Stomach (tissue), 4 donors: ENCODE measurements at regions not wholly inside any gene's neighbourhood (a gene's known extent, or its start where the extent isn't known, plus 50 kb on each side); places are given as distances from the start of the nearest gene placed in this dataset.

Experiments
- POLR2A ChIP-seq, 4 donors: fragments of 450-650 bp; IDR thresholded peaks; one replicate each; pipeline ENCODE4 v1.6.1; 2016; ENCODE audit warnings: antibody characterized with exemption in 4 of 4, control low read depth in 2 of 4, mild to moderate bottlenecking in 1 of 4, moderate library complexity in 1 of 4
- TF ChIP-seq, protein P1 (sequence below), 7 experiments: fragments of 450-650 bp in 4 of 7; fragments of 200-600 bp in 3 of 7; sonication (generic) in 3 of 7; IDR thresholded peaks; one replicate each; pipeline ENCODE4 v1.5.1; 2016 to 2019; ENCODE audit warnings: antibody characterized with exemption in 7 of 7, control low read depth in 2 of 7, mild to moderate bottlenecking in 1 of 7

DNA sequence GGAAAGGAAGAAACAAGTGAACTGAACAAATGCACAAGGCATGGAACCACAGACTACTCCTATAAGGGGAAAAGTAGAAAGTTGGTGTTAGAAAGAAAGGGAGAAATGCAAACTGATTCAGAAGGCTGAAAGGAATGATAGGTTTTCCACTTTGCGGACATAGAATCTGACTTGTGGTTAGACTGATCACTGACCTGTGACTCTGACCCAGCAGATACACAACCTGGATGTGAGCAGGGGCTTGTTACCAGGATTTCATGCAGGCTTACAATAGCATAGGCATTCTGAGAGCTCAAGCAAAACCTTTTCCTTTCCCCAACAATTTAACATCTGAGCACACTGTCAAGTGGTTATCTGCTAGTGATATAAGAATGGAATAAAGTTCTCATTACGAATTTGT, 237.0 kb upstream of the CDH20 start:
- TF ChIP-seq POLR2A (IDR thresholded peaks at IDR 0.05) = no peak
- TF ChIP-seq, protein P1, sequence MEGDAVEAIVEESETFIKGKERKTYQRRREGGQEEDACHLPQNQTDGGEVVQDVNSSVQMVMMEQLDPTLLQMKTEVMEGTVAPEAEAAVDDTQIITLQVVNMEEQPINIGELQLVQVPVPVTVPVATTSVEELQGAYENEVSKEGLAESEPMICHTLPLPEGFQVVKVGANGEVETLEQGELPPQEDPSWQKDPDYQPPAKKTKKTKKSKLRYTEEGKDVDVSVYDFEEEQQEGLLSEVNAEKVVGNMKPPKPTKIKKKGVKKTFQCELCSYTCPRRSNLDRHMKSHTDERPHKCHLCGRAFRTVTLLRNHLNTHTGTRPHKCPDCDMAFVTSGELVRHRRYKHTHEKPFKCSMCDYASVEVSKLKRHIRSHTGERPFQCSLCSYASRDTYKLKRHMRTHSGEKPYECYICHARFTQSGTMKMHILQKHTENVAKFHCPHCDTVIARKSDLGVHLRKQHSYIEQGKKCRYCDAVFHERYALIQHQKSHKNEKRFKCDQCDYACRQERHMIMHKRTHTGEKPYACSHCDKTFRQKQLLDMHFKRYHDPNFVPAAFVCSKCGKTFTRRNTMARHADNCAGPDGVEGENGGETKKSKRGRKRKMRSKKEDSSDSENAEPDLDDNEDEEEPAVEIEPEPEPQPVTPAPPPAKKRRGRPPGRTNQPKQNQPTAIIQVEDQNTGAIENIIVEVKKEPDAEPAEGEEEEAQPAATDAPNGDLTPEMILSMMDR (IDR thresholded peaks at IDR 0.05) = no peak
